C1 segment of cervical spinal cord (tissue), 14 donors: ENCODE measurements at regions not wholly inside any gene's neighbourhood (a gene's known extent, or its start where the extent isn't known, plus 50 kb on each side); places are given as distances from the start of the nearest gene placed in this dataset.

Source experiments
- DNase-seq, 14 donors: peaks; one replicate each; lab custom pipeline; 2025; lab: John Stamatoyannopoulos, UW

DNA sequence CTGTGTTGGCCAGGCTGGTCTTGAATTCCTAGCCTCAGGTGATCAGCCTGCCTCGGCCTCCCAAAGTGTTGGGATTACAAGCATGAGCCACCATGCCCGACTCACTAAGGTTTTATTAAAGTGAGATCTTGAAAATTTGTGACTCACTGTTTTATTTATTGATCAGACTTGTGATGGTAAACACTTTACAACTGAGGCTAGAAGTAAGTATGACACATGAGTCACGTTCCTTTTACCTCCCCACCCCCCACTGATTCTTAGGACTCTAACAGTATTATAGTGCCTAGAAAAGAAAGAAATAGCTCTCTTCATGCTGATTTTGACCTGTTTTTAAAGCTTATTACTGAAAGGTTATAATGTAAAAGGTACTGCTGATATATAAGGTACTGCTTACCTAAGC is 160.6 kb downstream of the TANC2 start:
- DNase-seq, result no peak

DNA sequence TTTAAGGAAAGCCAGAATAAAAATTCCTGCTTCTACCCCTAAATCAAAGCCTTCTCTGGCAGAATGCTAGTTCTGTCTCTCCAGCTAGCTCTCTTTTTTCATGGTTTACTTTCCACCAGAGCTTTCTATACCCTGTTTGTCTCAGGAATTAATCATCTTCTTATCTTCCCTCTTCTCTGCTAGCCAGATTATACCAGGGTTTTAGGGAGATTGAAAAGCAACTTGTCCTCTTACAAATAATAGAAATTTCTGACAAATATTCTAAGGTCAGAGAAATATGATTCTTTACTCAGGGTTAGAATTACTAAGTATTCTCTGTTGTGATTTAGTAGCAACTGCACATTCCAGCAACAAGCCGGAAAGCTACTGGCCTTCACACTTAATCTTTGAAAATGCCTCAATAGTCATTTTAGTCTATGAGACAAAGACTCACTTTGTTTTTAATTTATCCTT is 166.4 kb downstream of the TANC2 start:
- DNase-seq, result no peak

DNA sequence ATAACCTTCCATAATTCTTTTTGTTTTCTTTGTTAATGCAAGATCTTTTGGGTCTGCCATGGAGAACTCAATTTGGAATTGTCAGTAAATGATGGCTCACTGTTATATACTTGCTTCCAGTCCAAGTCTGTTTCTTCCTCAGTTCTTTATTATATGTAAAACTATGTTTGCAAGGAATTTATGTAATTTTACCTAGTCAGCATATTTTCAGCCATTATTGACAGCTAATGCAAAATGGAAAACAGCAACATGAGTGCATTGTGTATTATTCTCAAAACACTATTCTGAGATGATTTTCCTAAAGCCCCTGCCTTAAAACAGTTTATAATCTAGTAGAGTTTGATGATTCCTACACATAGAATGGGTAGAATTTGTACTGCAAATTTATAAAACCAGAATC is 167.5 kb downstream of the TANC2 start:
- no peak for DNase-seq

DNA sequence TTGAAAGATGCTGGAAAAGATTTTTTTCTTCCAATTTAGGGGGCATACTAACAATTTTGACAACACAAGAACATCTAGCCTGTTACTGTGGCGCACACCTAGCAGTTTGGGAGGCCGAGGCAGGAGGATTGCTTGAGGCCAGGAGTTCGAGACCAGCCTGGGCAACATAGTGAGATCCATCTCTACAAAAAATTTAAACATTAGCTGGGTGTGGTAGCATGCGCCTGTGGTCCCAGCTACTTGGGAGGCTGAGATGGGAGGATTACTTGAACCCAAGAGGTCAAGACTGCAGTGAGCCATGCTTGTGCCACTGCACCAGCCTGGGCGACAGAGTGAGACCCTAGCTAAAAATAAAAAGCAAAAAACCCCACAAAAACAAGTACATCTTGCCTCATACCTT is 168.8 kb downstream of the TANC2 start:
- DNase-seq, result no peak

DNA sequence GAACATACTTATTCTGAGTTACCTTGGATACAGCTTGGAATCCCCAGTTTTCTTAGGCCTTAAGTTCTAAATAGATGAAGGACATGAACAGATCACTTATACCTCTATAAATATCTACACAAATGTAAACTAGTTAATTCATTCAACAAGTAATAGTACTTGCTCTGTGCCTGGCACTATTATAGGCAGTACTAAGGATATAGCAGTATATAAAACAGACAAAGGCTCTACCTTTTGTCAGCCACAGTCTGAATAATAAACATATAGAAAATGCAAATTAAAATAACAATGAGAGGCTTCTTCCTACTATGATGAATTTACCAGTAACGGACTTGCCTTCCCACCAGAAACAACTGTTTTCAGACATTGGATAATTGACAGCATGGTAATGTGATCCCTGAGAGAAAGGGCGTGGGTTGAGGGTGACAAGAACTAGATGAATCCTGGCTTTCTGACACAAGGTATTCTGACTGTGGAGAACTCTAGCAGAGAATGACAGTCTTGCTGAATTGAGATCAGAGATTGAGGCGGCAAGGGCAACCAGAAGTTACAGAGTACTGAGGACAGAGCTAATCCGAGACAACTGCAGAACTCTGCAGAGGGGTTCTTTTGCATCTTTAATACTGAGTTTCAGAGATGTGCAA is 170.5 kb downstream of the TANC2 start:
- no peak for DNase-seq

DNA sequence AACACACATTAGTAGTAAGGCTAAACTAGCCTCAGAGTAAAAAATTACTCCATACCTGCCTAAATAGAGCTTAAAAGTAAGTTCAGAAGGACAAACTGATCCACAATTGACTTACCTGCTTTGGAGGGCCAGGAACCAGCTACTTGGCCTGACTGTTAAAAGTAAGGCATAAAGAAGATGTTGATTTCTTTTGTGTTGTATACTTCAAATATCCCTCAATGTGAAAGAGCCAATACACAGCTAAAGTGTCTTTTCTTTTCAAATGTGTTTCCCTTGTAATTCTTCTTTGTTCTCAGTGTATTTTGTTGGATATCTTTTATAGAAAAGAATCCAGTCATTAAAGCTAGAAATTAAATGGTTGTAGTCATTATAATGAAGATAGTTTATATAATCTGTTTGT is 171.1 kb downstream of the TANC2 start:
- DNase-seq, result no peak

DNA sequence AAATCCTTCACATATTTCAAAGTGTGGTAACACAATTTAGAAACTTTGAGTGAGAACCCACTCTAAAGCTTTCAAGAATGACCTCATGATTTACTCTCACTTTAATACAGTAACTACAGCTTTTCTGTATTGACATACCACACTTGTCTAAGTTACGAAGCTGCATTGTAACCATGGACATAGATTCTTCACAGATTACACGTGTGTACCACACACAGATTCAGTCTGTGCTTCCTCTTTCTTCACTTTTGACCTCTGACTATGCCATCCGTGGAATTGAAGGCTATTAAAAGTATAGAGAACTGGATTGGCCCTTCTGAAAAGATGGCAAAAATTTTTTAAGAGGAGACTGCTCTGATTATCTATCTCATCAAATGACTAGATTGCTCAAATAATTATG is 172.7 kb downstream of the TANC2 start:
- no peak for DNase-seq

DNA sequence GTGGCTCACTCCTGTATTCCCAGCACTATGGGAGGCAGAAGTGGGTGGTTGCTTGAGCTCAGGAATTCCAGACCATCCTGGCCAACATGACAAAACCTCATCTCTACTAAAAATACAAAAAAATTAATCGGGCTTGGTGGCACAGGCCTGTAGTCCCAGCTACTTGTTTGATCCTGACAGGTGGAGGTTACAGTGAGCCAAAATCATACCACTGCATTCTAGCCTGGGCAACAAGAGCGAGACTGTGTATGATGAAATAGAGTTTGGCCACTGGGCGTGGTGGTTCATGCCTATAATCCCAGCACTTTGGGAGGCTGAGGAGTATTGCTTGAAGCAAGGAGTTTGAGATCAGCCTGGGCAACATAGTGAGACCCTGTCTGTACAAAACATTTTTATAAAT is 173.3 kb downstream of the TANC2 start:
- DNase-seq, result no peak

DNA sequence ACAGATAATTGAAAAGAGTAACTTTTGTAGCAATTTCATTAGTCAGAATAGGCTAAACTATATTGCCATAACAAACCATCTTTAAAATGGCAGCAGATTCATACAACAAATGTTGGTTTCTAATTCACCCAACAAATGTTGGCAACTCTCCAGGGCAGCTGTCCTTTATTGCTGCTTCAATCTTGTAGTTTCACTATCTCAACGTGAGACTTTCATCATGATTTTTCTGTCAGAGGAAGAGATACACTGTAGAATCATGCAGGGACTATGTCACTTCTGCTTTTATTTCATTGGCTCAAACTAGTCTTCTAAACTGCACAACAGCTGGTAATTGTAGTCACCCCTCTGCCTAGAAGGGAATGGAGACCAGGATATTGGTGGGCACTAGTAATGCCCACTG is 174.2 kb downstream of the TANC2 start:
- no peak for DNase-seq

DNA sequence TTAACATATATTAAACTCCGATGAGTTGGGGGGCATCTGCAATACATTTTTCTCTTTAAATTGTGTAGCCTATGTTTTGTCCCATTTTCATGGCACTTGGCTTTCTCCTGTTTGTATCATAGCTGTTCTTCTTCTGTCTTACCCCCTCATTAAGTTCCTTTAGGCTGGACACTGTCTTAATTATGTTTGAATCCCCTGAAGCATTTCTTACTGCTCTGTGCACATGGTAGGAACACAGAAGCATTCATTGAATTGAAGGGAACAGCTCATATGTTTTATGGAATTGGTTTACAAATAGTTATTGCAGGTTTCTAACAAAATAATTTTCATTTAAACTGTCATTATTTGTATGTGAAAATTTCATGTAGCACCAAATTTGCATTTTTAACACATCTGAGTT is 176.8 kb downstream of the TANC2 start:
- DNase-seq, result no peak

DNA sequence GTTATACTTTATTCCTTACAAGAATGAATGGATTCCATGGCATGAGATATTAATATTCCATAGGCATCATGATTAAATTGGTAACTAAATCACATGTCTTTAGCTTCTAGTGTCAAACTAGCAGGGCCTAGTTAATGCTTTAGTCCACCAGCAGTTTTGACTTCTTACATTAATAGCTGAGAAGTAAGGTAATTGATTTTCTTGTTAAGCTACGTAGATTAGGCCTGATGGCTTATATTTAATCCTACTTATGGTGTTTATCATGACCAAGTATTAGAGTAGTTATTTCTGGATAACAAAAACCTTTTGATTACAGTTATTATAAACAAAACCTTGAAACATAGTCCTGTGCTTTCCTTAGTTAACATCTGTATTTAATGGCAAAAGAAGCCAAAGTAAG is 184.5 kb downstream of the TANC2 start:
- DNase-seq, result no peak

DNA sequence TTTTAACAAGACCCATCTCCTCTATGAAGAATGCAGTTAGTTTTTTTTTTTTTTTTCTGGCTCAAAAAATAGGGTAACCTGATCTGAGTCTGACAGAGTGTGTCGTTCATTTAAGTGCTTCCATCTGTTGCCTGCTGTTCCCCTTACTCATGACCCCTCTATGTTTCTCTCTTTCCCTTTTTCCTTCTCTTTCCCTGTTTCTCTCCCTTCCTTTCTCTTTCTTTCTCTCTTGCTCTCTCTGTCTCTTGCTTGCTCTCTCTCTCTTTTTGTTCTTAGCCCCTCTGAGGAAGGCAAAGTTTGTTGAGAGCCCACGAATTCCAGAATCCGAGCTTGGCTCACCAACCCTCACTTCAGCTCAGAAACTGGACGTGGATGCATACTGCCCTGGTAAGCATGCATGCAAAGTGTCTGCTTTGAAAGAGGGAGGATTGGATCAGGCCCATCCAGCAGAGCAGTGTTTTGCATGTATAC is 185.0 kb downstream of the TANC2 start:
- DNase-seq, result peak in 1 of 14 donors; percentile 18

DNA sequence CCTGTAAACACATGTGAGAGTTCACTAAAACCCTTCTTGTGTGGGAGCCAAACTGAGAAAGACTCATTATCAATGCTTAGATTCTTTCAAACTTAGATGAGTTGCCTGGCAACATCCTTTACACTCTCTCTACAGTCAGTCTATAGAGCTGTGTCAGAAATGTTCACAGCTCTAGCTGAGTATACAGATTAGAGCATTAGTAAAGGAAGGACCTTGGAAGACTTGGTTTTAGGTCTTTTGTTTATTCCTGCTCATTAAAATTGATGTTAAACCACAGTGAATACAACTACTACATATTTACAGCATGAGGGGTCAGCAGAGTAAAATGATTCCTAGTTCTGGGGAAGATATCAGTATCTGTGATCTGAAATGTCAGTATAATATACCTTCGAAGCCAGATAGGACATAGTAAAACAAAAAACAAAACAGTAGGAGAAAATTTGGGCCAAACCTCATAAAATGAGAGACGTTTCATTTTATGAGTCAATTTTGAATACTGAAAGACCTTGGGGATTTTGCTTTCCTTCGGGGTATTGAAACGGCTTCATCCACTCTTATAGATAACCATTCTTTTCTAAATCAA is 186.0 kb downstream of the TANC2 start:
- no peak for DNase-seq

DNA sequence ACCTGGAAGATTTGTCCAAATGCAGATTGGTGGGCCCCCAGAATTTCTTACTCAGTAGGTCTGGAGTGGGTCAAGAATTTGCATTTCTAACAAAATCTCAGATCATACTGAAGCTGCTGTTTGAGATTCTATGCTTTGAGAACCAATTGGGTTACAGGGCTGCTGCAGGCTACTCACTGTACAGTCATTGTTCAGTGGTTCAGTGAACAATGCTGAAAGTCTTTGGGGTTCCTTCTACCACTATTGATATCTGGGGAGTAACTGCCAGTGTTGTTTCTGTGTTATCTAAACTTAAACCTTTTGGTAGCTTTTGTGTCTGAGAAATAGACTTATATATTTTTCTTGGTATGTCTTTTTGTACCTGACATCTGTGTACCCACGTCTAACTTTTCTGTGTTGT is 187.5 kb downstream of the TANC2 start:
- DNase-seq, result peak in 3 of 14 donors; percentile 8 to 29 (median 14)

DNA sequence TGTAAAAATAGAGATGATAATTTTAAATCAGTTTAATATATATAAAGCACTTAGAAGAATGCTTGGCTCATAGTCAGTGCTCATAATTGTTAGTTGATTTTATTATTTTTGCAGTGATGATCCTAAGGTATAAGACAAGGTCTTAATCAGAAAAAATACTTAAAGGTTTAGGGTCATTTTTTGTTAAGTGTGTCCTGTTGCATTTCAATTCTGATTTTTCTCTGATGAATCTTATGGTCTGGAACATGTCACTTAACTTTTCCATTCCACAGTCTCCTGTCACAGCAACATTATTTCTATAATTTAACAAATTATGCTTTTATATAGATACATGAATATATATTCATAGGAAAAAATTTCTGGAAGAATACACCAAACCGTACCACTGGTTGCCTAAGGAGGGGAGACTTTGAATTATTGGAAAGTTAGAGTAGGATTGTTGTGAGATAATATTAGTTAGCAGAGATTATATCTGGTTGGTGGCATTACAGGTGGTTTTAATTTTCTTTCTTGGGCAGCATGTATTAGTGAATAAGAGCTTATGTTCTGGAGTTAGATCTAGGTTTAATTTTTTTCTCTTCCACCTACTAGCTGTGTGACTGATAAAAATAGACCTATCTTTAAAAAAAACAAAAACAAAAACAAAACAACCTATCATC is 188.7 kb downstream of the TANC2 start:
- no peak for DNase-seq

DNA sequence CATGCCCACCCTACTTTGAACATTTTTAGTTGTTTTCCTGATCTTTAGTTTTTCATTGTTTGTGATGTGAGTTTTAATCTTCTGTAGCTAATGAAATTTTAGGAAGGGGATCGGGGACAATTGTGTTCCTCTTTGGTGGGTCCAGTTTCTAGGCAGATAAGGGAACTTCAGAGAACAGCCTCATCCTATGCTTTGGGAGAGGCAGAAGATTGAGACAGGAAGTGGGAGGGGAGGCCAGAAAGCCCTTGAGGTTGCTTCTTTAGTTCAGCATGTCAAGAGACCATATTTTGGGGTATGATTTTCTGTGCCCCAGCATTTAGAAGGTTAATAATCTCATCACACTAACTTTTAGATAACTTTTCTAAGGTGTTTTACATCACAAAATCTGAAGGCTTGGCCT is 191.0 kb downstream of the TANC2 start:
- no peak for DNase-seq

DNA sequence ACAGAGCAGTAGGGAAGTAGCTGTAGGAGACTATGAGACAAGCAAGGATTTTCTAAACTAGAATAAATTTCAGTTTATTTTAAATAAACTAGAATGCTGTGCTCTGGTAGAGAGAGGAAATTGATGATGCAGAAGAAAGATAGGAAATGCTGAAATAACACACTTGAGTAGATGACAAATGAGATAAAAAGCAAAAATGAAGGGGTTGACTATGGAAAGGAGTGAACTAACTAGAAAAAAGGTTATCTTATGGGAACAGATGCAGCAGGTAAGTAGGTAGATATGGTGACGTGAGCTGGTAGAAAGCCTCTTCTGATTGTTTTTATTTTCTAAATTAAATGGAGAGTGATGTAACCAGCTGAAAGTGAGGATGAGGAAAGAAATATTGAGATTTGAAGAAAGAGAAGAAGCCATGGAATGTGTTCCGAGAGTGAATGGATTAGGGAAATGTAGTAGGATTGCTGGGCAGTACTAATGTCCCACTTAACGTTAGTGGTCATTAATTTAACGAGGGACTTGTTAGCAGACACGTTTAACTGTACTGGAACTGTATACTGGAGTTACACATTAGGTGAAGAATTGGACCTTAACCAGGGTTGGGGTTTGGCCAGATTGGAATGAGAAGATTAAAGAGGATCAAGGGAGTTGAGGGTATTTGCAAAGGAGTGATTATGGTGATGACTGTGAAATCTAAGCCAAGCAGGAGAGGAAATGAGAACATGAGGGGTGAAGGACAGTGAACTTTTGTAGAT is 196.5 kb downstream of the TANC2 start:
- no peak for DNase-seq

DNA sequence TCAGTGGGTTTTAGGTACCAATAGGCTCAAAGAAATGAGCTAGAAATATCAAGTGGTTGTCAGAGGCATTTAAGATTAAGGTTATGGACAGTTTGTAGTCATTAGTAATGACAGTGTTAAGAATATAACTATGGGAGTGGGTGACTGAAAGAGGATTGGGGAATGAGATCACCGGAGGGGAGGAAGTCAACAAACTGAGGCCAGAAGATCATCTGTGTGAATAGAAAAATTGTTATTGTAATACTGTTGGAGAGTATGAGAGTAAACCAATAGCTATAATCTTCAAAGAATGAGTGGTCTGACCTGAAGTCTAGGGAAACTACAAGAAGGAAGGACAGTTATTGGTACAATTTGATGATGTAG is 197.1 kb downstream of the TANC2 start:
- no peak for DNase-seq

DNA sequence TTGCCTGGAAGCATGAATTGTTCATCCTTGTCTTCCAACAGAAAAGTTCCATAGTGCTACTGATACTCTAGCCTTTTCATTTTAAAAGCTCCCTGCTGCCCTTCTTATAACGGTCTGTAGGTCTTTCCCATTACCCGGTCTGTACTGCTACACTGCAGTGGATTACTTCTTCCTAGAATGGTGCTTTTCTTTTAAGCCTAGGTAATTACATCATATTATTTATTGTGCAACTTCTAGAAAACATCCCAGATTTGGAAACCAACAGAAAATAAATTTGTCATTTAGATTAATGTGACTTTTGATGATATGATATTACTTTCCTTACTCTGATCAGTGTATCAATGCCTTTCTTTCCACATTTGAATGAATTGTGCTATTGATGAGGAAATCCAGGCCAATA is 199.4 kb downstream of the TANC2 start:
- DNase-seq, result no peak

DNA sequence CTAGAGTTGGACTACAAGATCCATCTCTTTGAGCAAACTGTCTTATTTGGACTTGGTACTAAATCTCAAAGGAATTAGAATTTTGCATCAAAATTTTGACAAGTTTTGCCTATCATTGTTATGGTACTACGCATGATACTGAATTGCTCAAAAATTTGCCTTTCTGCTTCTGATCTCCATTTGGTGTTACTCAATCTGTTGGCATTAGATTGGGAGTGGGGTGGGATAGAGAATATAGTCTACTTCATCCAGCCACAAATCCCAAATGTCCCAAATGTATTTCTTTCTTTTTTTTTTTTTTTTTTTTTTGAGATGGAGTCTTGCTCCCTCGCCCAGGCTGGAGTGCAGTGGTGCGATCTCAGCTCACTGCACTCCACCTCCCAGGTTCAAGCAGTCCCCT is 204.8 kb downstream of the TANC2 start:
- DNase-seq, result no peak

DNA sequence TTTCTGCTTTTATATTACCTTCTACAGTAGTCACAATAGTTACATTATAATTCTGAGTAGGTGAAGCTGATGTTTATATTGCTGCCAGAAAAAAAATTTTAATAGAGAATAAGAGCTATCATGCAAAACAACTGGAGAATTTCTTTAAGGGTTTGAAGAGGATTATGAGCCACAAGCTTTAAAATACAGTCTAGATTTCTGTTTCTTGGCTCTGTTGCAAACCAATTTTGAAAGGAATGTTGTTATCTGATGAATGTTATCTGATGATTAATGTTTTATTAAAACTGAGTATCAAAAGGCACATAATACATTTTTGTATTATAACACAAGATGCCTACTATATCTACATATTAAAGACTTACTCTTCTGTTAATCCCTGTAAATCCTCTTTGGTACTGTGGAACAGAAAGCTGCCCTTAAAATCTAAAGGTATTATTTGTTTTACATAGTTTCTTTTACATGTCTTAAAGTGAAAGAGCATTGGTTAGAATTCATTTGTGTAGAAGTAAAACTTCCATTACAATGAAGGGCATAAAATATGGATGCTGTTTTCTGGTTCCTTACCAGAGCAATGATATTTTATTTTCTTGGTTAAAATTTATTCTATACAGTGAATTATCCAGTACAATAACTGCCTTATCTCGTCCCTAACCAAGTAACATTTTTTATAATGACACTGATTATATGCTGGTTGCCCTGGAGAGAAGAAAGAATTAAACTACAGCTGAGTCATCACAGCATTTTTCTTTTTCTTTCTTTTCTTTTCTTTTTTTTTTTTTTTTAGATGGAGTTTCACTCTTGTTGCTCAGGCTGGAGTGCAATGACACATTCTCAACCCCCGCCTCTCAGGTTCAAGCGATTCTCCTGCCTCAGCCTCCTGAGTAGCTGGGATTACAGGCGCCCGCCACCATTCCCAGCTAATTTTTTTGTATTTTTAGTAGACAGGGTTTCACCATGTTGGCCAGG is 205.7 kb downstream of the TANC2 start:
- DNase-seq, result no peak
